HG03060 (cell line): ENCODE measurements at regions not wholly inside any gene's neighbourhood (a gene's known extent, or its start where the extent isn't known, plus 50 kb on each side); places are given as distances from the start of the nearest gene placed in this dataset.

Source experiments
- ATAC-seq: cut with Tn5 transposase; IDR thresholded peaks from one replicate; pipeline ENCODE4 v1.9.1; 2021; ENCODE audit warnings: low read depth, moderate number of reproducible peaks; ENCODE audit not compliant: unreplicated experiment

DNA sequence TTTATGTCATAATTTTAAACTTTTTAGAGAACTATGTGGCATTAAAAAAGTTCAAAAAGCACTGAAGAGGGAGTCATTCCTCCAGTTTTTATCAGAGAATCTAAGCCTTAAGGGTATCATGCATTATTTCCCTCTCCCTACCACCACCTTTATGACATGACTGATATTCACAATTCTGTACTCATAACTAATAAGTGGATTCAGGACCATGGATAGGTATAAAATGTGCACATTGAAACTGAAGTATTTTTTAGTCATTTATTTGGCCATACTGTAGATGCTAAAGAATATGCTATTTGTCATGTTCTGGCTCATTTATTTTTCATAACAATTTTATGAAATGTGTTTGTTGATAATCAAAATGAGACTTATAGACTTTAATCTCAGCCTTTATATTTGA, 897.5 kb upstream of the AGA start:
- no peak for ATAC-seq

DNA sequence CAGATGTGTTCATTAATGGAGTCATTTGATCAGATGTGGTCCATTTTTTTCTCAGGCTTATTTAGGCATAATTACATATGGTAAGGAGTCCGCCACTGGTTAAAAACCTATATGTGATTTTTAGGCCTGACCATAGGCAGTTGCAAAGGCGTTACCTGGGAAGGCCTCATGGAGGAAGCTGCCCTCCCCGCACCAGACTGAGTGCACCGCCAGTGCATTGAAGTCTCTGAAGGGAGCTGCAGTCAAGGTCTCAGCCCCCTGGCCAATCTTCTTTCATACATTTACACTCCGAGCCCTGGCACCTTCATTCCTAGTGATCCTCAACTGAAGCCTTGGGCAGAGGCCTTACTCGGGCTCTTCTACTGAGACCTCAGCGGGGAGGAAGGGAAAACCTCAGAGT, 898.2 kb upstream of the AGA start:
- no peak for ATAC-seq

DNA sequence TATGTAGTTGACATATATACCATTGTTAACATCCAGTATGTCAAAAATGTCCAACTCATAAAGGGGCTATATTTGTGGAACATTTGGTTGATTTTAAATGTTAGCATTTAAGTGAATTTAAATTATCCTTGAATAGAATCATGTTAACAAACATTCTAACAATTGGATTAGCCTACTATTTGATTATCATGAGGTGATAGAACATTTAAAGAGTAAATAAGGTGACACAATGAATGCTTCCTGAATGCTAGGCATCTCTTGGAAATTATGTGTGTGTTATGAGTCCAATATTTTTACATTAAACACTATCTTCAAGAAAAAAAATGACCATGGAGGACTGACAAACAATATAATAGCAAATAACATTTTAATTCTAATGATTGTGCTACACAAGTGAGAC, 901.9 kb upstream of the AGA start:
- ATAC-seq, result no peak

GRCh38 chr4:178347111-178347510, 904.9 kb upstream of the AGA start:
- no peak for ATAC-seq

DNA sequence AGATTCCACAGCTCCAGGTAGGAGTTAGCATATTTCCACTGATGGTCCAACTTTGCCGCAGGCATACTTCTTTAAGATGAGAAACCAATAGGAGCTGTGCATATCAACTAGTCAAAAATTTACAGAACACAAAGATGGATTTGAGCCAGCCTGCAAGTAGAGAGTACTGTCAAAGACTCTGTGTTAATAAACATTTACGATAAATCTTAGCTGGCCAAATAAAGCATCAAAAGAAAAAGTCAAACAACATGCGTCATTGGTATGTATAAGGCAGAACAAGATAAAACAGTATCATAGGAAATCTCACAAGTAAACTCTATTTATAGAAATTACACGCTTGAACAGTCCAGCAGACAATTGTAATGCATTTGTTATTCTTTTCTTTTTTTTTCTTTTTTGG, 907.4 kb upstream of the AGA start:
- no peak for ATAC-seq

GRCh38 chr4:178351185-178351584, 908.9 kb upstream of the AGA start:
- no peak for ATAC-seq

DNA sequence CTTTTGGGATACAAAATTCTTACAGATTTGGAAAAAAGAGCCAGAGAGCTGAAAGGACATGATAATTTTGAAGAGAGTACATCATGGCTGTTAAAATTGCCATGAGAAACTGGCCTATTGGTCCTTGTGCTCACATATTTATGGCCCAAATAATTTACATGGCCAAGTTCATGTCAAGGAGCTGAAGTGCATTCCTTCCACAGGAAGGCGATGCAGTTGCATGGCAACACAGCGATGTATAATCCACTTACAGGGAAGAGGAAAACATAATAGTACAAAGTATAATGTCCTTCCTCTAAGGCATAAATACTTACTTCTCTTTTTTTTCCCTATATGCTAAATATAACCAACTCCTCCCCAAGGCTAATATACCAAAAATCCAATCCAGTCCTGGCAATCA, 914.5 kb upstream of the AGA start:
- no peak for ATAC-seq

- ATAC-seq, result no peak
Measured at GRCh38 chr4:178385481-178385880, 943.2 kb upstream of the AGA start.

- ATAC-seq, result no peak
Measured at GRCh38 chr4:178387756-178388155, 945.5 kb upstream of the AGA start.

GRCh38 chr4:178395798-178396197, 953.6 kb upstream of the AGA start:
- no peak for ATAC-seq

GRCh38 chr4:178412455-178412854, 970.2 kb upstream of the AGA start:
- no peak for ATAC-seq

- ATAC-seq, result no peak
Measured at GRCh38 chr4:178414042-178414441, 971.8 kb upstream of the AGA start.

DNA sequence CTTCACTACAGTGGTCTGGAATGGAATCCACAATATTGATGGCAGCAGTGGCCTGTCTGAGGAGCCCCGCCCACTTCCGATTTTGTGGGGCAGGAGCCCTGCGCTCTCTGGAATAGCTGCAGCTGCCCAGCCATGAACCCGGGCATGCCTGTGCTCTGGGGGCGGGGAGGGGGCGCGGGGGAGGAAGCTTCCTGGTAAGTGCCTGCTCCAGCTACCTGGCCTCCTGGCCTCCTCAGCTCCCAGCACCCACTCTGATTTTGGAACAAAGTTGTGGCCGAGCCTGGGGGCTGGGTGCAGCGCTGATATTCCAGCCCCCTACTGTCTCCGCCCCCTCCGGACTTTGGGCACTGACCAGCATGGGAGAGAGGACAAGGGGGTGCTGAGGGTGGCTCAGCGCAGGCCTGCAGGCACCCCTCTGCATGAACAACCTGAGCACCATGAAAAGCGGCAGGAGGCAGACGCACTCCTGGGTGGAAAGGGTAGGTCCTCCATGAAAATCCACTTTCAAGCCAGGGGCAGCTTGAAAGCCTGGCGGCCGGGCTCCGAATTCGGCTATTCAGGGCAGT, 972.7 kb upstream of the AGA start:
- ATAC-seq, result no peak

DNA sequence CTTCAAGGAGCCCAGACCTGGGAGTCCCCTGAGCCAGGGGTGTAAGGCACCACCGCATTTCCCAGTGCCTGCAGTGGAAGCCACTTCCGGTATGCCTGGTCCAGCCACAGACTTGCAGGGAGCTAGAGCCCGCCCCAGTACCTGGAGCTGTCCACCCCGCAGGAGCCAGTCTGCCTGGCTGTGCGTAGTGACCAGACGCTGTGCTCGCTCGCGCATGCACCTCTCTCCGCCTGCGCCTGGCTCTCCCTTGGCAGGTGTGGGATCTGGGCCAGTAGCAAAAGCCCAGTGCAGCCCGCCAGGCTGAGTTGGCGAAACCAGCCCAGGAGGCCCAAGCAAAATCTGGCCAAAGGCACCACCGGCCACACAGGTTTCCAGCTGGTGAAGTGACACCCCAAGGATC, 973.7 kb upstream of the AGA start:
- ATAC-seq, result no peak

DNA sequence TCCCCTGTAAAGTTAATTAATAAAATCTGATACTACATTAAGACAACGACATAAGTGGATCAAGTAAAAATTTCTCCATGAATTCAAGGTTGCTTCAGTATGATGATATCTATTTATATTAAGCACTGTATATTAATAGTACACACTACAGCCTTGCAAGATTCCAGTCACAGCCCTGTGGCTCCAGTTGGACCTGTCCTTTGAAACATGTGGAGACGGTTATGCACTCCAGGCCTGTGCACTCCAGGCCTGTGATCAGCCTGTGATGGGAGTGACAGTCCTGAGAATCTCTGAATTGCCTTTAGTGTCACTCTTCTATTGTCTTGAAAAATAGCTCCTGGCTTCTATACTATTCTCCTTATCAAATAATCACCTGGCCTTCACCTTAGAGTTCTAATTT, 981.1 kb upstream of the AGA start:
- ATAC-seq, result no peak

GRCh38 chr4:178426871-178427270, 984.6 kb upstream of the AGA start:
- no peak for ATAC-seq

- no peak for ATAC-seq
Measured at GRCh38 chr4:178427663-178428062, 985.4 kb upstream of the AGA start.

- ATAC-seq, result no peak
Measured at GRCh38 chr4:178448372-178449035, 1006.3 kb upstream of the AGA start.

- ATAC-seq, result no peak
Measured at GRCh38 chr4:178450614-178451013, 1008.4 kb upstream of the AGA start.

- ATAC-seq, result no peak
Measured at GRCh38 chr4:178453057-178453456, 1010.8 kb upstream of the AGA start.

DNA sequence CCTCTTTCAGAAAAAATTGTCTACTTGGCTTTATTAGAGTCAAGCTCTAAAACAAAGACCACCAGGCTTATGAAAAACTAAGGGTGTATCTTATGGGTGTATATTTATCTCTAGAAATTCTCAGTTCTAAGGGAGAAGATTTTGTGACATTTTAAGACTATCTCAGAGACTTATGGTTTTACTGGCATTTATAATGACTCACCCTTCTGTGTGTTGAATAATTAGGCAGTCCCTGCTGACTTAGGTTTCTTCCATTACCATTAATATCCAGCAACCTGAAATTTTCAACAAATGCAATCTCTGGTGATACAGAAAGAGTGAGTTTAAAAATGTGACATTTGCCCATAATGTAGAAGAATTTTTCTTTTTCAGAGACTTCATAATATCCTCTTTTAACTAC, 1015.0 kb upstream of the AGA start:
- no peak for ATAC-seq

DNA sequence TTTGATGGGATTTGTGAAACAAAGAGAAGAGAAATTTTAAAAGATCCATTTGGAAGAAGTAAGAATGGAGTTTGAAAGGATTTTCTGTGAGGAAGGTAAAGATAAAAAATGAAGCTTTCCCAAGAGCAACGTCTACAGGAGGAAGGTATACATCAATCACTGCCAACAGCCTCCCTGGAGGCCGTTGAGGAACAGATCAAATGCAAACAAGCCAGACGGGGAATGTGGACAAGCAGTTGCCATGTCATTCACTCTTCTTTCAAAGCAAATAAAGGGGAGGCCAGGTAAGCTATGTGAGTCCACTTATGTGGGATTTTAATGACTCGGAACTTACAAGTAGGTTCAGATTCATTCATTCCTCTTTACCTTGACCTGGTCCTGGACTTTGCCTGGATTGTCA, 1020.5 kb upstream of the AGA start:
- ATAC-seq, result no peak

- no peak for ATAC-seq
Measured at GRCh38 chr4:178463747-178464146, 1021.5 kb upstream of the AGA start.
